ENCODE measurements at regions not wholly inside any gene's neighbourhood (a gene's known extent, or its start where the extent isn't known, plus 50 kb on each side); places are given as distances from the start of the nearest gene placed in this dataset.

GRCh38 chr2:118593257-118593656 is 254.2 kb downstream of the EN1 start:
- DNase-seq (ENCODE audit: low read depth), result peak; percentile 56
- H3K4me3 ChIP-seq (ENCODE audit: low read length), result no peak overlapping the region
- no peak for TF ChIP-seq CTCF (conservative IDR thresholded peaks at IDR 0.05; ENCODE audit: low read length)

- H3K4me3 ChIP-seq (ENCODE audit: low read length), result no peak overlapping the region
- TF ChIP-seq CTCF (conservative IDR thresholded peaks at IDR 0.05; ENCODE audit: low read length), result no peak
- no peak for DNase-seq (ENCODE audit: low read depth)
These were observed 256.2 kb downstream of the EN1 start for GRCh38 chr2:118591223-118591622.

GRCh38 chr2:118589721-118590120 is 257.7 kb downstream of the EN1 start:
- no peak for DNase-seq (ENCODE audit: low read depth)
- H3K4me3 ChIP-seq (ENCODE audit: low read length), result no peak overlapping the region
- TF ChIP-seq CTCF (conservative IDR thresholded peaks at IDR 0.05; ENCODE audit: low read length), result no peak

GRCh38 chr2:118588850-118589249 is 258.6 kb downstream of the EN1 start:
- TF ChIP-seq CTCF (conservative IDR thresholded peaks at IDR 0.05; ENCODE audit: low read length), result no peak
- DNase-seq (ENCODE audit: low read depth), result no peak

GRCh38 chr2:118586312-118586711 is 261.1 kb downstream of the EN1 start:
- no peak for DNase-seq (ENCODE audit: low read depth)
- TF ChIP-seq CTCF (conservative IDR thresholded peaks at IDR 0.05; ENCODE audit: low read length), result no peak
- H3K4me3 ChIP-seq (ENCODE audit: low read length), result no peak overlapping the region

More at GRCh38 chr2:118588850-118589249, 258.6 kb downstream of the EN1 start:
- no peak overlapping the region for H3K4me3 ChIP-seq (ENCODE audit: low read length)

GRCh38 chr2:118584877-118585276 is 262.6 kb downstream of the EN1 start:
- no peak for TF ChIP-seq CTCF (conservative IDR thresholded peaks at IDR 0.05; ENCODE audit: low read length)
- no peak for DNase-seq (ENCODE audit: low read depth)
- no peak overlapping the region for H3K4me3 ChIP-seq (ENCODE audit: low read length)

- DNase-seq (ENCODE audit: low read depth), result no peak
- no peak overlapping the region for H3K4me3 ChIP-seq (ENCODE audit: low read length)
- TF ChIP-seq CTCF (conservative IDR thresholded peaks at IDR 0.05; ENCODE audit: low read length), result no peak
These were observed 263.2 kb downstream of the EN1 start for GRCh38 chr2:118584062-118584749.
